IMR-90 (cell line): ENCODE measurements at regions not wholly inside any gene's neighbourhood (a gene's known extent, or its start where the extent isn't known, plus 50 kb on each side); places are given as distances from the start of the nearest gene placed in this dataset.

Source experiments
- ATAC-seq: fragments of 200-7000 bp; cut with Tn5 transposase; 2 replicates; pipeline ENCODE4 v1.9.1; 2020; ENCODE audit warnings: low read depth, mild to moderate bottlenecking, moderate library complexity
- BruUV-seq: library from RNA; stranded (reverse); fragments of 400-500 nt; replicated peaks from 2 replicates; lab custom pipeline; 2021; lab: Mats Ljungman, UMichigan
- CTCF ChIA-PET: fragments of 300-600 bp; formaldehyde crosslinking; extraction: SDS; loops from one replicate; lab custom pipeline; 2021; ENCODE audit warnings: antibody characterized with exemption; lab: Yijun Ruan, JAX
- POLR2A ChIA-PET: fragments of 300-600 bp; sonication (Branson Sonifier 250); formaldehyde crosslinking; loops from one replicate; lab custom pipeline; 2022; ENCODE audit warnings: antibody characterized with exemption; ENCODE audit not compliant: unreplicated experiment; lab: Charles Lee
- DNase-seq: peaks from one replicate; pipeline ENCODE4 v3.0.0; 2013
- H2AFZ ChIP-seq: replicated peaks from 2 replicates; pipeline ENCODE3; 2013; ENCODE audit warnings: low read length, mild to moderate bottlenecking; ENCODE audit not compliant: poor library complexity
- H2AK5ac ChIP-seq: 2 replicates; pipeline ENCODE4 v1.6.1; 2013; ENCODE audit warnings: low read depth, low read length, inconsistent platforms
- H2AK9ac ChIP-seq: replicated peaks from 2 replicates; pipeline ENCODE3; 2013; ENCODE audit warnings: mild to moderate bottlenecking, low read depth, low read length, moderate library complexity; ENCODE audit not compliant: poor library complexity
- H2BK120ac ChIP-seq: 2 replicates; pipeline ENCODE4 v1.6.1; 2013; ENCODE audit warnings: low read depth, low read length, inconsistent platforms
- H2BK15ac ChIP-seq: 3 replicates; pipeline ENCODE4 v1.6.1; 2013; ENCODE audit warnings: low read depth, low read length, inconsistent platforms
- H2BK20ac ChIP-seq: 2 replicates; pipeline ENCODE4 v1.6.1; 2013; ENCODE audit warnings: low read depth, mild to moderate bottlenecking, inconsistent platforms, low read length, moderate library complexity
- H2BK5ac ChIP-seq: 2 replicates; pipeline ENCODE4 v1.6.1; 2013; ENCODE audit warnings: mild to moderate bottlenecking, low read depth, low read length, inconsistent platforms; ENCODE audit not compliant: poor library complexity, severe bottlenecking
- H3K14ac ChIP-seq: replicated peaks from 2 replicates; pipeline ENCODE4 v1.6.1; 2013; ENCODE audit warnings: low read depth, low read length, inconsistent platforms
- H3K18ac ChIP-seq: 2 replicates; pipeline ENCODE4 v1.6.1; 2013; ENCODE audit warnings: low read depth, low read length, control low read depth
- H3K23ac ChIP-seq: 2 replicates; pipeline ENCODE4 v1.6.1; 2013; ENCODE audit warnings: low read depth, low read length, inconsistent platforms
- H3K27ac ChIP-seq: 2 replicates; pipeline ENCODE4 v1.5.1; 2013; ENCODE audit warnings: mild to moderate bottlenecking, control low read depth, low read length; ENCODE audit not compliant: insufficient read depth
- H3K27me3 ChIP-seq: 2 replicates; pipeline ENCODE4 v1.6.1; 2013; ENCODE audit warnings: low read length; ENCODE audit not compliant: control insufficient read depth, insufficient read depth
- H3K36me3 ChIP-seq: 2 replicates; pipeline ENCODE4 v1.6.1; 2013; ENCODE audit warnings: low read length, mixed read lengths; ENCODE audit not compliant: control insufficient read depth, insufficient read depth
- H3K4ac ChIP-seq: 2 replicates; pipeline ENCODE4 v1.6.1; 2013; ENCODE audit warnings: low read depth, low read length, inconsistent platforms
- H3K4me1 ChIP-seq: 2 replicates; pipeline ENCODE4 v1.6.1; 2013; ENCODE audit warnings: low read length, mixed read lengths; ENCODE audit not compliant: control insufficient read depth, insufficient read depth
- H3K4me2 ChIP-seq: 2 replicates; pipeline ENCODE4 v1.6.1; 2013; ENCODE audit warnings: low read depth, mild to moderate bottlenecking, control low read depth, low read length, moderate library complexity
- H3K4me3 ChIP-seq: 2 replicates; pipeline ENCODE4 v1.5.1; 2013; ENCODE audit warnings: low read depth, mild to moderate bottlenecking, control low read depth, low read length, moderate library complexity; ENCODE audit not compliant: insufficient read depth
- H3K56ac ChIP-seq: 2 replicates; pipeline ENCODE4 v1.6.1; 2013; ENCODE audit warnings: low read length, inconsistent platforms; ENCODE audit not compliant: insufficient read depth; ENCODE audit errors: extremely low read depth
- H3K79me1 ChIP-seq, 2 experiments: 2 replicates each; pipeline ENCODE4 v1.6.1; 2013; ENCODE audit warnings: low read length in 2 of 2, inconsistent platforms in 1 of 2, low read depth in 1 of 2
- H3K9ac ChIP-seq: 2 replicates; pipeline ENCODE4 v1.6.1; 2013; ENCODE audit warnings: low read depth, low read length, control low read depth
- H3K9me1 ChIP-seq: 2 replicates; pipeline ENCODE4 v1.6.1; 2013; ENCODE audit warnings: low read length, inconsistent platforms; ENCODE audit not compliant: insufficient read depth
- H3K9me3 ChIP-seq: 2 replicates; pipeline ENCODE4 v1.6.1; 2013; ENCODE audit warnings: low read length; ENCODE audit not compliant: control insufficient read depth, insufficient read depth
- H4K20me1 ChIP-seq: 2 replicates; pipeline ENCODE4 v1.6.1; 2013; ENCODE audit warnings: low read length, inconsistent platforms; ENCODE audit not compliant: insufficient read depth
- H4K5ac ChIP-seq: 2 replicates; pipeline ENCODE4 v1.6.1; 2013; ENCODE audit warnings: mild to moderate bottlenecking, low read depth, low read length, control low read depth
- H4K8ac ChIP-seq, 2 experiments: 2 replicates each; pipeline ENCODE4 v1.6.1; 2013; ENCODE audit warnings: low read depth in 2 of 2, low read length in 2 of 2, control low read depth in 1 of 2, inconsistent platforms in 1 of 2
- H4K91ac ChIP-seq: 2 replicates; pipeline ENCODE4 v1.6.1; 2013; ENCODE audit warnings: low read depth, low read length, inconsistent platforms; ENCODE audit not compliant: insufficient read depth
- BHLHE40 ChIP-seq: fragments of 150-350 bp; IDR thresholded peaks from 2 replicates; pipeline ENCODE4 v1.6.1; 2016; ENCODE audit warnings: mild to moderate bottlenecking, low read depth, low read length
- CEBPB ChIP-seq: IDR thresholded peaks from 2 replicates; pipeline ENCODE4 v1.6.1; 2012; ENCODE audit warnings: low read depth, low read length, improper control_type of control experiment
- NFE2L2 ChIP-seq: fragments of 150-350 bp; IDR thresholded peaks from 2 replicates; pipeline ENCODE4 v1.6.1; 2016; ENCODE audit warnings: low read depth, mild to moderate bottlenecking, low read length
- RAD21 ChIP-seq: IDR thresholded peaks from 2 replicates; pipeline ENCODE4 v1.6.1; 2012; ENCODE audit warnings: low read length, improper control_type of control experiment
- RCOR1 ChIP-seq: IDR thresholded peaks from 2 replicates; pipeline ENCODE4 v1.6.1; 2012; ENCODE audit warnings: mild to moderate bottlenecking, low read length, improper control_type of control experiment; ENCODE audit not compliant: insufficient replicate concordance
- SMC3 ChIP-seq: fragments of 150-350 bp; IDR thresholded peaks from 2 replicates; pipeline ENCODE4 v1.6.1; 2016; ENCODE audit warnings: low read depth, mild to moderate bottlenecking, antibody characterized with exemption, low read length, moderate library complexity
- WGBS, 2 experiments: methylation state at CpG; one replicate each; pipeline versions ENCODE4 v1.1.5 to v1.1.7; 2013; ENCODE audit warnings: missing lambda C conversion rate in 2 of 2; ENCODE audit not compliant: insufficient read length in 1 of 2; ENCODE audit errors: extremely low coverage in 2 of 2; 5-methylcytosine and 5-hydroxymethylcytosine counted together
- dilution Hi-C: fragments of 300-500 bp; cut with HindIII; formaldehyde crosslinking; loops from one replicate; pipeline ENCODE4 v1.14.3; 2018; ENCODE audit warnings: low sequenced_read_pairs; ENCODE audit not compliant: unreplicated experiment
- in situ Hi-C: fragments of 300-500 bp; cut with MboI; formaldehyde crosslinking; loops from 3 replicates; pipeline ENCODE4 v1.14.3; 2019; ENCODE audit warnings: low sequenced_read_pairs, inconsistent platforms, mixed read lengths
- intact Hi-C: fragments of 100-400 bp; cut with micrococcal nuclease; formaldehyde crosslinking; loops from 2 replicates; pipeline ENCODE4 v1.10.0; 2022
- TF ChIP-seq, protein P1 (sequence below): fragments of 150-350 bp; IDR thresholded peaks from 2 replicates; pipeline ENCODE4 v1.6.1; 2016; ENCODE audit warnings: low read depth, mild to moderate bottlenecking, low read length, moderate library complexity, borderline replicate concordance

GRCh38 chr6:2550247-2550646 lies 200.5 kb downstream of the MYLK4 start:
- Histone ChIP-seq H3K4me3 (no peak overlapping the region), H3K9me3 (peaks cover 7% of the 10 kb centered on the region), H3K4ac (no peak overlapping the region), H3K14ac (no peak overlapping the region), H3K18ac (no peak overlapping the region), H4K20me1 (no peaks in the 10 kb centered on the region), H2BK120ac (no peak overlapping the region), H2AK9ac (no peak overlapping the region), H2BK15ac (no peak overlapping the region), H3K27me3 (peaks cover 13% of the 10 kb centered on the region), H3K4me1 (peaks cover 2% of the 10 kb centered on the region; the same call in 1 of the 2 replicates), H2AK5ac (no peak overlapping the region), H2BK5ac (no peak overlapping the region), H2AFZ (no peak overlapping the region), H3K23ac (no peak overlapping the region), H3K36me3 (no peaks in the 10 kb centered on the region), H3K9me1 (no peaks in the 10 kb centered on the region), H3K27ac (no peak overlapping the region), H3K56ac (no peak overlapping the region), H2BK20ac (no peak overlapping the region), H3K9ac (no peak overlapping the region), H3K4me2 (no peak overlapping the region), H4K91ac (no peak overlapping the region), H4K8ac (no peak overlapping the region), H3K79me1 (no peaks in the 10 kb centered on the region), H4K5ac (no peak overlapping the region)
- CTCF ChIA-PET, result no interaction called here
- in situ Hi-C loops (no loop called here), dilution Hi-C loops (no loop called here), intact Hi-C loops (no loop called here)
- TF ChIP-seq RCOR1 (no peak), SMC3 (no peak), BHLHE40 (no peak), RAD21 (no peak), NFE2L2 (no peak), CEBPB (no peak)
- TF ChIP-seq, protein P1, sequence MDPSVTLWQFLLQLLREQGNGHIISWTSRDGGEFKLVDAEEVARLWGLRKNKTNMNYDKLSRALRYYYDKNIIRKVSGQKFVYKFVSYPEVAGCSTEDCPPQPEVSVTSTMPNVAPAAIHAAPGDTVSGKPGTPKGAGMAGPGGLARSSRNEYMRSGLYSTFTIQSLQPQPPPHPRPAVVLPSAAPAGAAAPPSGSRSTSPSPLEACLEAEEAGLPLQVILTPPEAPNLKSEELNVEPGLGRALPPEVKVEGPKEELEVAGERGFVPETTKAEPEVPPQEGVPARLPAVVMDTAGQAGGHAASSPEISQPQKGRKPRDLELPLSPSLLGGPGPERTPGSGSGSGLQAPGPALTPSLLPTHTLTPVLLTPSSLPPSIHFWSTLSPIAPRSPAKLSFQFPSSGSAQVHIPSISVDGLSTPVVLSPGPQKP, result no peak
- DNase-seq (no peak), ATAC-seq (no peak)
- 100% methylated on average over 1 of the region's 4 CpGs; no CpG with 5 or more reads in 1 of the 2 experiments for WGBS, 2 experiments
- no TSS peak for BruUV-seq
- POLR2A ChIA-PET, result no interaction called here
